CD4-positive, alpha-beta memory T cell (primary cell): ENCODE measurements at regions not wholly inside any gene's neighbourhood (a gene's known extent, or its start where the extent isn't known, plus 50 kb on each side); places are given as distances from the start of the nearest gene placed in this dataset.

Experiments
- CTCF ChIA-PET: fragments of 350-600 bp; sonication (Branson Sonifier 250); formaldehyde crosslinking; loops from one replicate; lab custom pipeline; 2021; ENCODE audit warnings: inconsistent platforms; ENCODE audit not compliant: partially characterized antibody; lab: Charles Lee
- POLR2A ChIA-PET: fragments of 350-600 bp; sonication (Branson Sonifier 250); formaldehyde crosslinking; loops from one replicate; lab custom pipeline; 2021; ENCODE audit not compliant: partially characterized antibody; lab: Charles Lee
- DNase-seq, 5 donors: peaks; one replicate each; pipeline versions ENCODE4 v3.0.0 to v3.0.0-alpha.2; 2020 to 2022; ENCODE audit warnings: mixed read lengths in 1 of 5
- H3K27ac ChIP-seq: one replicate; pipeline ENCODE4 v1.7.0; 2013; ENCODE audit warnings: low read depth, low read length
- H3K27me3 ChIP-seq: 2 replicates; pipeline ENCODE4 v1.7.0; 2013; ENCODE audit warnings: mild to moderate bottlenecking, low read length, moderate library complexity; ENCODE audit not compliant: insufficient read depth
- H3K36me3 ChIP-seq: 2 replicates; pipeline ENCODE4 v1.7.0; 2013; ENCODE audit warnings: mild to moderate bottlenecking, low read length, moderate library complexity; ENCODE audit not compliant: insufficient read depth
- H3K4me1 ChIP-seq: 2 replicates; pipeline ENCODE4 v1.7.0; 2013; ENCODE audit warnings: mild to moderate bottlenecking, low read length, moderate library complexity; ENCODE audit not compliant: insufficient read depth
- H3K4me3 ChIP-seq, 2 donors: one replicate each; pipeline ENCODE4 v1.7.0; 2013; ENCODE audit warnings: low read length in 2 of 2, mild to moderate bottlenecking in 1 of 2
- H3K9me3 ChIP-seq, 2 donors: one replicate each; pipeline ENCODE4 v1.7.0; 2013; ENCODE audit warnings: low read length in 2 of 2, control low read depth in 1 of 2; ENCODE audit not compliant: control insufficient read depth in 1 of 2
- H3K27ac Mint-ChIP-seq, 7 donors: one replicate each; pipeline ENCODE4 v1.8.0; 2020 to 2021; ENCODE audit warnings: mixed read lengths in 7 of 7, mild to moderate bottlenecking in 6 of 7, inconsistent platforms in 3 of 7, moderate library complexity in 3 of 7
- H3K27me3 Mint-ChIP-seq, 2 donors: one replicate each; pipeline ENCODE4 v1.8.0; 2020 to 2021; ENCODE audit warnings: mixed read lengths in 2 of 2
- H3K36me3 Mint-ChIP-seq, 2 donors: one replicate each; pipeline ENCODE4 v1.8.0; 2020 to 2021; ENCODE audit warnings: mixed read lengths in 2 of 2, inconsistent platforms in 1 of 2, mild to moderate bottlenecking in 1 of 2
- H3K4me1 Mint-ChIP-seq, 4 donors: one replicate each; pipeline ENCODE4 v1.8.0; 2020 to 2021; ENCODE audit warnings: mixed read lengths in 4 of 4, mild to moderate bottlenecking in 1 of 4
- H3K4me3 Mint-ChIP-seq, 8 donors: one replicate each; pipeline ENCODE4 v1.8.0; 2020 to 2021; ENCODE audit warnings: mixed read lengths in 8 of 8, mild to moderate bottlenecking in 7 of 8, moderate library complexity in 6 of 8, inconsistent platforms in 3 of 8
- H3K9me3 Mint-ChIP-seq, 8 donors: one replicate each; pipeline ENCODE4 v1.8.0; 2020 to 2021; ENCODE audit warnings: mixed read lengths in 8 of 8, mild to moderate bottlenecking in 5 of 8, inconsistent platforms in 3 of 8, moderate library complexity in 1 of 8
- intact Hi-C: fragments of 100-400 bp; cut with micrococcal nuclease; formaldehyde crosslinking; loops from one replicate; pipeline ENCODE4 v1.15.1; 2023

DNA sequence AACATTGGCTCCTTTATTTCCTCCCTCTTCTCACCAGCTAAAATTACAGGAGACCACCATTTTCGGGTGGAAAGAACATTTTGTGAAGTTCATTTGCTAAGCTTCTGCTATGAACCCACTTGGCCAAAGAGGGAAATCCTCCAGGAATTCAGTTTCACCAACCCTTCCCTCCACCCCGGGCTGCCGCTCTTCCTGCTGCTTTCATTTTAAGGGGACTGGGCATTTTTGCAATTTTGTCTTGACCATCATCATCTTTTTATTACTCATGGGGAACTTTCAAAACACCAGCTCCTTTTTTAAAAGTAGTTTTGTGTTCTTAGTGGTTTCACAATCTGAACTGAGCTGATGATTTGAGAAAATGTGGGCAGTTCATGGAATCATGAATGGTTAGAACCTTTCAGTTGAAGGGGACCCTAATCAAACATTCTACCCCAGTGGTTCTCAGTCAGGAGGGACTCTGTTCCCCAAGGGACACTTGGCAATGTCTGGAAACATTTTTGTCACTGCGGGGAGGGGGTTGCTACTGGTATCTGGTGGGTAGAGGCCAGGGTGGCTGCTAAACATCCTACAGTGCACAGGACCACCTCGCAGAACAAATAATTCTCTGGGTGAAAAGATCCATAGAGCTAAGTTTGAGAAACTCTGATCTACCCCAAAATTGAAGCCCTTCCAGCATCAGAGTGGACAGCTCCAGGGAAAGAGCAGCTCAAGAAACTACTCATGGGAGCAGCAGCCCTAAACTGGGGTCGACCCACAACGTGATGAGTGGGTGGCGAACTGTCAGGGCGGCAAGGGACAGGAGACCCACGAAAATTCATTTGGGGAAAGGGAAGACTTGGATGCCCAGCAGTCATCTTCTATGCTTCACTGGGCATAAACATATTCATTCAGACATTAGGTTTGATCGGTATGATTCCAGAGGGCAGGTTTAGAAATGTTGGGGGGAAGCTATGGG, 92.9 kb downstream of the ACKR3 start:
- H3K27ac Mint-ChIP-seq: peak overlapping the region in 1 of 7 donors; percentile 36
- Histone ChIP-seq H3K9me3 (no peaks in the 10 kb centered on the region), H3K36me3 (no peaks in the 10 kb centered on the region), H3K4me1 (no peaks in the 10 kb centered on the region), H3K27me3 (peaks cover 9% of the 10 kb centered on the region), H3K4me3 (no peak overlapping the region), H3K27ac (no peak overlapping the region)
- CTCF ChIA-PET: no interaction called here
- POLR2A ChIA-PET: no interaction called here
- no peak for DNase-seq
- H3K9me3 Mint-ChIP-seq: peaks cover 0 to 4% (median 1%) of the 10 kb centered on the region in 8 donors
- no peak overlapping the region for H3K4me3 Mint-ChIP-seq
- H3K36me3 Mint-ChIP-seq: no peaks in the 10 kb centered on the region
- peaks cover 29 to 36% of the 10 kb centered on the region in 2 donors for H3K27me3 Mint-ChIP-seq
- no peaks in the 10 kb centered on the region for H3K4me1 Mint-ChIP-seq
- intact Hi-C loops: no loop called here

- POLR2A ChIA-PET: no interaction called here
- peaks cover 0 to 4% (median 1%) of the 10 kb centered on the region in 8 donors for H3K9me3 Mint-ChIP-seq
- Histone ChIP-seq H3K27me3 (peaks cover 9% of the 10 kb centered on the region), H3K4me1 (no peaks in the 10 kb centered on the region), H3K9me3 (no peaks in the 10 kb centered on the region), H3K4me3 (no peak overlapping the region), H3K36me3 (no peaks in the 10 kb centered on the region), H3K27ac (no peak overlapping the region)
- no peaks in the 10 kb centered on the region for H3K4me1 Mint-ChIP-seq
- intact Hi-C loops: no loop called here
- H3K36me3 Mint-ChIP-seq: no peaks in the 10 kb centered on the region
- DNase-seq: no peak
- no peak overlapping the region for H3K27ac Mint-ChIP-seq
- CTCF ChIA-PET: no interaction called here
- no peak overlapping the region for H3K4me3 Mint-ChIP-seq
- H3K27me3 Mint-ChIP-seq: peaks cover 27 to 29% of the 10 kb centered on the region in 2 donors
These were observed 93.9 kb downstream of the ACKR3 start for GRCh38 chr2:236663287-236664101.

DNA sequence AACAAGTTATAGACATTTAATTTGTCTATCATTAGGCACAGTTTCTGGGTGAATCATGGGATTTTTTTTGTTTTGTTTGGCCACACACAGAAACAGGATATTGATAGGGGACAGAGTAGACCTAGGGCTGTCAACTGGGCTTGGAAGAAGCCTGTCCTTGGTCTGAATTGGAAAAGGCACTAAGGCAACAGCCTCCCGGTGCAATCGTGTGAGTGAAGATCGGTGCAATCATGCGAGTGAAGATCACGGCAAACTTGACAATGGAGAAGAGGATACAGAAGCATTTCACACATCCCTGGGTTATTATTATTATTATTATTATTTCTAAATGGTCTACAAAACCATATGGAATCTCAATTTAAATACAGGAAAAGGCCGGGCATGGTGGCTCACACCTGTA, 94.5 kb downstream of the ACKR3 start:
- Mint-ChIP-seq H3K4me3 (no peak overlapping the region), H3K4me1 (no peaks in the 10 kb centered on the region), H3K27me3 (peaks cover 26% of the 10 kb centered on the region in 2 donors), H3K36me3 (no peaks in the 10 kb centered on the region), H3K9me3 (peaks cover 0 to 4% (median 1%) of the 10 kb centered on the region in 8 donors), H3K27ac (no peak overlapping the region)
- no peak for DNase-seq
- intact Hi-C loops: no loop called here
- POLR2A ChIA-PET: no interaction called here
- H3K27ac ChIP-seq: no peak overlapping the region
- H3K27me3 ChIP-seq: peaks cover 9% of the 10 kb centered on the region
- H3K9me3 ChIP-seq: no peaks in the 10 kb centered on the region
- no peaks in the 10 kb centered on the region for H3K4me1 ChIP-seq
- H3K4me3 ChIP-seq: no peak overlapping the region
- CTCF ChIA-PET: no interaction called here
- no peaks in the 10 kb centered on the region for H3K36me3 ChIP-seq

DNA sequence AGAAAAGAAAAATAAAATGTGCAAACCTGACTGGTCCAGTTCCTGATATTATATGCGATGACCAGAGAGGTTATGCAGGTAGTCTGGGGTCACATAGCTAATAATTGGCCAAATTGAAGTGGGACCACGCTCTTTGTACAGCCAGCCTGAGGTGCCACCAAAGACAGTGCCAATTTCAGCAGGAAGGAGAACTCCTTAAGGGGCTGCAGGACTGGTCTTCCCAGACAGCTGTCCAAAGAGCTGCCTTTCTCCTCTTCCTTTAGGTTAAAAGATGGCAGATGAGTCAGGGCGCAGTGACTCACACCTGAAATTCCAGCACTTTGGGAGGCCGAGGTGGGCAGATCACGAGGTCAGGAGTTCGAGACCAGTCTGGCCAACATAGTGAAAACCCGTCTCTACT, 95.5 kb downstream of the ACKR3 start:
- no peak overlapping the region for H3K27ac ChIP-seq
- H3K9me3 Mint-ChIP-seq: peaks cover 0 to 4% (median 1%) of the 10 kb centered on the region in 8 donors
- no peak overlapping the region for H3K4me3 ChIP-seq
- POLR2A ChIA-PET: no interaction called here
- no peaks in the 10 kb centered on the region for H3K4me1 Mint-ChIP-seq
- no peaks in the 10 kb centered on the region for H3K9me3 ChIP-seq
- H3K4me1 ChIP-seq: no peaks in the 10 kb centered on the region
- CTCF ChIA-PET: no interaction called here
- DNase-seq: no peak
- no peak overlapping the region for H3K4me3 Mint-ChIP-seq
- H3K27me3 ChIP-seq: peaks cover 9% of the 10 kb centered on the region
- H3K36me3 ChIP-seq: no peaks in the 10 kb centered on the region
- peaks cover 18 to 21% of the 10 kb centered on the region in 2 donors for H3K27me3 Mint-ChIP-seq
- H3K36me3 Mint-ChIP-seq: no peaks in the 10 kb centered on the region
- no peak overlapping the region for H3K27ac Mint-ChIP-seq
- intact Hi-C loops: no loop called here

DNA sequence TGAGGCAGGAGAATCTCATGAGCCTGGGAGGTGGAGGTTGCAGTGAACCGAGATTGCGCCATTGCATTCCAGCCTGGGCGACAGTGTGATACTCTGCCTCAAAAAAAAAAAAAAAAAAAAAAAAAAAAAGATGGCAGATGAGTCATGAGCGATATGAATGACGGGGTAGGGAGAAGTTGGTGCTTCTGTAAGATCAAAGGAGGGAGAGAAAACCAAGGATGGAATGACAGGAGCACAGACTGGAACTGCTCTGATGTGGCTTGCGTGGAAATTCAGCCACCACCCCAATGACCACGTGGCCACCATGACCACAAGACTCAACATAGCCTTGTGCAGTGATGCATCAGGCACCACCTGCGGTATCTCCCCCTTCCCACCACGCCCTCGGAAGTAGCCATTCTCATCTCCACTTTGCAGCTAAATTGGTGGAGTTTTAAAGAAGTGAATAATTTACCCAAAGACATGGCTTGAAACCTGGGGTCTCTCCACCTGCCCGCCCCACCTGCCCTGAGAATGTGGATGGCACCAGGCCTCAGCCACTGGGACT, 96.0 kb downstream of the ACKR3 start:
- DNase-seq: no peak
- H3K4me1 Mint-ChIP-seq: no peaks in the 10 kb centered on the region
- no peak overlapping the region for H3K4me3 Mint-ChIP-seq
- Histone ChIP-seq H3K27me3 (peaks cover 9% of the 10 kb centered on the region), H3K4me1 (no peaks in the 10 kb centered on the region), H3K4me3 (no peak overlapping the region), H3K27ac (no peak overlapping the region), H3K36me3 (no peaks in the 10 kb centered on the region), H3K9me3 (no peaks in the 10 kb centered on the region)
- H3K27me3 Mint-ChIP-seq: peaks cover 15 to 19% of the 10 kb centered on the region in 2 donors
- ChIA-PET CTCF (no interaction called here), POLR2A (no interaction called here)
- H3K27ac Mint-ChIP-seq: no peak overlapping the region
- intact Hi-C loops: no loop called here
- H3K36me3 Mint-ChIP-seq: no peaks in the 10 kb centered on the region
- H3K9me3 Mint-ChIP-seq: peaks cover 0 to 4% (median 1%) of the 10 kb centered on the region in 8 donors

DNA sequence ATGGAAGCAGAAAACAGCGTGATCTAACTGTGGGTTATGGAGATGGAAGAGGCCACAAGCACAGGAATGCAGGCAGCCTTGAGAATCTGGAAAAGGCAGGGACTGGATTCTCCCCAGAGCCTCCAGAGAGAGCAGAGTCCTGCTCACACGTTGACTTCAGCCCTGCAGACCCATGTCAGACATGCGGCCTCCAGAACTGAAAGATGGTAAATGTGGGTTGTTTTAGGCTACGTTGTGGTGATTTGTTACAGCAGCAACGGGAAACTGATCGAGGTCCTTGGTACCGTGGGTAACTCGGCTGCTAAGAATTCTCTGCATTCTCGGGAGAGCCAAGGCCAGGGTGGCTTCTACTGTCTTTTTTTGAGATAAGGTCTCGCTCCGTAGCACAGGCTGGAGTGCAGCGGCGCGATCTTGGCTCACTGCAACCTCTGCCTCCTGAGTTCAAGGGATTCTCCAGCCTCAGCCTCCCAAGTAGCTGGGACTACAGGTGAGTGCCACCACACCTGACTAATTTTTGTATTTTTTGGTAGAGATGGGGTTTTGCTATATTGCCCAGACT, 97.1 kb downstream of the ACKR3 start:
- Mint-ChIP-seq H3K27ac (no peak overlapping the region), H3K36me3 (no peaks in the 10 kb centered on the region), H3K4me3 (no peak overlapping the region), H3K27me3 (peaks cover 16 to 23% of the 10 kb centered on the region in 2 donors), H3K9me3 (peaks cover 0 to 4% (median 1%) of the 10 kb centered on the region in 8 donors), H3K4me1 (no peaks in the 10 kb centered on the region)
- ChIA-PET POLR2A (no interaction called here), CTCF (no interaction called here)
- no peaks in the 10 kb centered on the region for H3K27me3 ChIP-seq
- H3K36me3 ChIP-seq: no peaks in the 10 kb centered on the region
- no peak overlapping the region for H3K27ac ChIP-seq
- intact Hi-C loops: no loop called here
- DNase-seq: no peak
- no peaks in the 10 kb centered on the region for H3K9me3 ChIP-seq
- no peaks in the 10 kb centered on the region for H3K4me1 ChIP-seq
- no peak overlapping the region for H3K4me3 ChIP-seq

DNA sequence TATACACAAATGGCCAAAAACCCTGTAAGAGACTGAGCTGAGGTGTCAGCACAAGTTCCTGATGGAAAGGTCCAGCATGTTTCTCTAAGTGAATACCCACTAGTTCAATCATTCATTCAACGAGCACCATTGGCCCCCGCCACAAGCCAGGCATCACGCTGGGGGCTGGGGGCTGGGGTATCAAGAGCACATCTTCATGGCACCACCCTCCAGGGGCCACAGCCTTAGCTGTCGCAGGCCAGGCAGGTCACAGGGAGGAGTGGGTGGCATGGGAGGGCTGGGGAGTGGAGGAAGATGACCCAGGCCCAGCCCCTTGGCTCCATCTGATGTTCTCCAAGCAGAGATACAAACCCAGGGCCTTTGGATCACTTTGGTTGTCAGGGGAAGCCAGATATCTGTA, 97.9 kb downstream of the ACKR3 start:
- H3K27me3 Mint-ChIP-seq: peaks cover 14 to 18% of the 10 kb centered on the region in 2 donors
- no peaks in the 10 kb centered on the region for H3K36me3 Mint-ChIP-seq
- ChIA-PET POLR2A (no interaction called here), CTCF (no interaction called here)
- H3K4me1 ChIP-seq: no peaks in the 10 kb centered on the region
- H3K4me1 Mint-ChIP-seq: no peaks in the 10 kb centered on the region
- no peaks in the 10 kb centered on the region for H3K36me3 ChIP-seq
- H3K9me3 Mint-ChIP-seq: peaks cover 0 to 4% (median 1%) of the 10 kb centered on the region in 8 donors
- H3K4me3 ChIP-seq: no peak overlapping the region
- intact Hi-C loops: no loop called here
- H3K27ac Mint-ChIP-seq: no peak overlapping the region
- no peak overlapping the region for H3K4me3 Mint-ChIP-seq
- H3K27me3 ChIP-seq: no peaks in the 10 kb centered on the region
- DNase-seq: no peak
- no peak overlapping the region for H3K27ac ChIP-seq
- H3K9me3 ChIP-seq: no peaks in the 10 kb centered on the region
